ENCODE measurements at regions not wholly inside any gene's neighbourhood (a gene's known extent, or its start where the extent isn't known, plus 50 kb on each side); places are given as distances from the start of the nearest gene placed in this dataset.

DNA sequence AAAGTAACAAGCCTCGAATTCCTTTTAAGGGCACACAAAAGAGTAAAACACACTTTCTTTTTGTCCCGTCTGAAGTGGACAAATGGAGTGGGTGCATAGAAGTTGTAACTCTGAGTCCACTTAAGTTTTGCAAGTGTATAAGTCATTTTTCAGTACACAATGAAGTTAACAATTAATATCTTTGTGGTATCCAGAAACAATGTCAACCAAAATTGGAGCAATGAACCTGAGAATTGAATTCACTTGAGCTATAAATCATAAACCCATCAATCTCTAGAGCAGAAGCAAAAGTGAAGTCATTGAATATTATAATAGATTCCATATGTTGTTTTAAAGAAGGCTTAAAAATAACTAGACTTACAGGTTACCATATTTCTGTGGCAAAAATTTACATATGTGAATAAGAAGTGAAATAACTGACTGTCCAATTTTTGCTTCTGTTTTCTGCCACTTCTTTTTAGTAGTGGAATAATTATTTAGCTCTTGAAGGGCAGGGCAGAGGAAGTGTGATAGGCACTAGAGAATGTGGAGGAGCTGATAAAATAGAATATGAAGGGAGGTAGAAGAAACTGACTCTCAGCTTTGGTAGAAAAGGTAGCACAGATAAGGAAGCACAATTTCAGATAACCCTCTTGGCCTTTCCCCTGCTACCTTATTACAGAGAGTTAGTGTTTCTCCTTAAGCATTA is 73.9 kb upstream of the RGL1 start:
- no peak for TF ChIP-seq CTCF (IDR thresholded peaks at IDR 0.05)
- no peak for TF ChIP-seq POLR2A (IDR thresholded peaks at IDR 0.05)
